K562 (cell line): ENCODE measurements at regions not wholly inside any gene's neighbourhood (a gene's known extent, or its start where the extent isn't known, plus 50 kb on each side); places are given as distances from the start of the nearest gene placed in this dataset.

ENCODE experiments used
- ATAC-seq: fragments of 200-7000 bp; cut with Tn5 transposase; 3 replicates; pipeline ENCODE4 v1.9.1; 2020; ENCODE audit warnings: moderate library complexity
- BruUV-seq: library from RNA; stranded (reverse); fragments of 400-500 nt; replicated peaks from 2 replicates; lab custom pipeline; 2021; lab: Mats Ljungman, UMichigan
- CTCF ChIA-PET: fragments of 300-600 bp; formaldehyde crosslinking; extraction: SDS; loops from one replicate; lab custom pipeline; 2021; ENCODE audit warnings: low intra/inter-chr PET ratio; lab: Yijun Ruan, JAX
- POLR2A ChIA-PET: fragments of 300-600, 350-650 bp; sonication (Branson Sonifier 250); formaldehyde crosslinking; extraction: SDS; loops from one replicate; lab custom pipeline; 2021; ENCODE audit warnings: antibody characterized with exemption, inconsistent platforms; lab: Yijun Ruan, JAX
- DNase-seq, 4 experiments: peaks; one replicate each; pipeline versions ENCODE4 v3.0.0 to v3.0.0-alpha.2; 2011 to 2018; ENCODE audit warnings: low spot score in 3 of 4, mixed read lengths in 3 of 4; ENCODE audit errors: extremely low read depth in 1 of 4
- FAIRE-seq: peaks from 2 replicates; lab custom pipeline; 2011; peaks lifted over from hg19 to GRCh38; lab: Jason Lieb, UNC
- H2AFZ ChIP-seq: 2 replicates; pipeline ENCODE4 v1.6.0; 2011; ENCODE audit warnings: low read depth, low read length, control low read depth, inconsistent platforms
- H3K27ac ChIP-seq: fragments of 200-600 bp; 3 replicates; pipeline ENCODE4 v1.8.0; 2011; ENCODE audit warnings: low read depth, mild to moderate bottlenecking, control low read depth, inconsistent platforms, low read length, moderate library complexity, mixed read lengths; ENCODE audit errors: extremely low read depth
- H3K27me3 ChIP-seq, 2 experiments: fragments of 300-600 bp in 1 of 2; 2 replicates in 1 of 2; 3 replicates in 1 of 2; pipeline versions ENCODE4 v1.6.0 to v1.8.0; 2011; ENCODE audit warnings: inconsistent platforms in 2 of 2, low read length in 2 of 2, mild to moderate bottlenecking in 1 of 2, mixed read lengths in 1 of 2, moderate library complexity in 1 of 2; ENCODE audit not compliant: control insufficient read depth in 2 of 2, insufficient read depth in 2 of 2
- H3K36me3 ChIP-seq: fragments of 300-600 bp; 3 replicates; pipeline ENCODE4 v1.8.0; 2011; ENCODE audit warnings: mild to moderate bottlenecking, low read length, inconsistent platforms; ENCODE audit not compliant: control insufficient read depth, insufficient read depth
- H3K4me1 ChIP-seq, 2 experiments: fragments of 200-600 bp in 1 of 2; replicated peaks in 1 of 2; 2 replicates in 1 of 2; 3 replicates in 1 of 2; pipeline versions ENCODE4 v1.5.1 to v1.8.0; 2011; ENCODE audit warnings: inconsistent platforms in 2 of 2, low read length in 2 of 2, mild to moderate bottlenecking in 1 of 2, mixed read lengths in 1 of 2, moderate library complexity in 1 of 2; ENCODE audit not compliant: control insufficient read depth in 2 of 2, insufficient read depth in 2 of 2
- H3K4me2 ChIP-seq: 2 replicates; pipeline ENCODE4 v1.6.1; 2011; ENCODE audit warnings: low read length, control low read depth, inconsistent platforms, mixed read lengths; ENCODE audit not compliant: insufficient read depth
- H3K4me3 ChIP-seq: fragments of 200-600 bp; sonication (generic), shearing (Covaris generic); 2 replicates; pipeline ENCODE4 v1.5.1; 2016; ENCODE audit warnings: control low read depth, inconsistent platforms
- H3K79me2 ChIP-seq: fragments of 200-600 bp; 3 replicates; pipeline ENCODE4 v1.8.0; 2011; ENCODE audit warnings: low read length, inconsistent platforms; ENCODE audit not compliant: control insufficient read depth, insufficient read depth
- H3K9ac ChIP-seq, 2 experiments: 2 replicates each; pipeline versions ENCODE4 v1.6.0 to v1.6.1; 2011; ENCODE audit warnings: low read depth in 2 of 2, low read length in 2 of 2, control low read depth in 1 of 2, inconsistent platforms in 1 of 2, mild to moderate bottlenecking in 1 of 2, mixed read lengths in 1 of 2; ENCODE audit not compliant: insufficient read depth in 1 of 2
- H3K9me1 ChIP-seq: one replicate; pipeline ENCODE4 v1.6.0; 2011; ENCODE audit warnings: inconsistent platforms, mild to moderate bottlenecking, low read length, moderate library complexity; ENCODE audit not compliant: control insufficient read depth, insufficient read depth
- H3K9me3 ChIP-seq: replicated peaks from 2 replicates; pipeline ENCODE4 v1.5.1; 2011; ENCODE audit warnings: low read depth, low read length, inconsistent platforms; ENCODE audit not compliant: control insufficient read depth, insufficient read depth
- H4K20me1 ChIP-seq: replicated peaks from 2 replicates; pipeline ENCODE4 v1.6.1; 2011; ENCODE audit warnings: low read length, inconsistent platforms, mixed read lengths; ENCODE audit not compliant: control insufficient read depth, insufficient read depth
- CHD7 ChIP-seq: fragments of 200-600 bp; sonication (generic); IDR thresholded peaks from one replicate; pipeline ENCODE4 v1.6.1; 2012; ENCODE audit warnings: mild to moderate bottlenecking, low read depth, low read length, inconsistent platforms
- CREBBP ChIP-seq: IDR thresholded peaks from one replicate; pipeline ENCODE4 v1.6.1; 2012; ENCODE audit warnings: low read depth, mild to moderate bottlenecking, control low read depth, inconsistent platforms, low read length
- FIP1L1 ChIP-seq: fragments of 200-400 bp; formaldehyde crosslinking; IDR thresholded peaks from 2 replicates; pipeline ENCODE4 v1.6.1; 2018; ENCODE audit warnings: mild to moderate bottlenecking, low read depth, low read length; ENCODE audit not compliant: poor library complexity, severe bottlenecking
- HNRNPLL ChIP-seq: fragments of 200-400 bp; formaldehyde crosslinking; IDR thresholded peaks from 2 replicates; pipeline ENCODE4 v1.6.1; 2017; ENCODE audit warnings: low read length, low read depth, mild to moderate bottlenecking; ENCODE audit not compliant: poor library complexity, severe bottlenecking
- KLF6 ChIP-seq: fragments of 250-450 bp; sonication (Bioruptor Pico); IDR thresholded peaks from 2 replicates; pipeline ENCODE4 v1.4.0; 2020; ENCODE audit warnings: mild to moderate bottlenecking, moderate library complexity, borderline replicate concordance
- MEF2D ChIP-seq: conservative IDR thresholded peaks from 2 replicates; pipeline ENCODE4 v1.6.1; 2016; ENCODE audit warnings: low read depth, missing genetic modification characterization, missing compliant biosample characterization
- RBM14 ChIP-seq: fragments of 200-400 bp; formaldehyde crosslinking; IDR thresholded peaks from 2 replicates; pipeline ENCODE4 v1.6.1; 2018; ENCODE audit warnings: low read depth, mild to moderate bottlenecking, low read length, moderate library complexity, borderline replicate concordance; ENCODE audit not compliant: insufficient read depth
- SOX6 ChIP-seq: fragments of 450-650 bp; IDR thresholded peaks from 2 replicates; pipeline ENCODE4 v1.6.1; 2014; ENCODE audit warnings: mild to moderate bottlenecking
- STAT5A ChIP-seq: IDR thresholded peaks from 2 replicates; pipeline ENCODE4 v1.6.1; 2012; ENCODE audit warnings: low read length, inconsistent platforms, borderline replicate concordance
- TAF15 ChIP-seq: fragments of 200-400 bp; formaldehyde crosslinking; IDR thresholded peaks from 2 replicates; pipeline ENCODE4 v1.6.1; 2017; ENCODE audit warnings: mild to moderate bottlenecking, low read depth, low read length, moderate library complexity
- TFAM ChIP-seq: fragments of 250-450 bp; sonication (Bioruptor Pico); conservative IDR thresholded peaks from 2 replicates; pipeline ENCODE4 v1.5.0; 2021; ENCODE audit warnings: mild to moderate bottlenecking, moderate library complexity
- ZBTB7A ChIP-seq: IDR thresholded peaks from 2 replicates; pipeline ENCODE4 v1.6.1; 2011; ENCODE audit warnings: low read depth, mild to moderate bottlenecking, low read length, moderate library complexity, borderline replicate concordance; ENCODE audit not compliant: control insufficient read depth
- ZNF134 ChIP-seq: fragments of 250-450 bp; sonication (Bioruptor Pico); conservative IDR thresholded peaks from 2 replicates; pipeline ENCODE4 v1.4.0; 2020
- WGBS: fragments of 100-300 bp; shearing (Covaris generic); methylation state at CpG from one replicate; pipeline ENCODE4 v1.1.6; 2016; ENCODE audit warnings: low coverage, mixed read lengths; ENCODE audit not compliant: insufficient coverage; ENCODE audit errors: missing lambda C conversion rate; 5-methylcytosine and 5-hydroxymethylcytosine counted together
- in situ Hi-C: fragments of 300-500 bp; cut with MboI; formaldehyde crosslinking; loops from 4 replicates; pipeline ENCODE4 v1.15.0; 2018; ENCODE audit warnings: inconsistent platforms, mixed read lengths
- intact Hi-C: fragments of 100-400 bp; cut with micrococcal nuclease; formaldehyde crosslinking; loops from 2 replicates; pipeline ENCODE4 v1.14.2; 2022

GRCh38 chr3:116552246-116552645 is 107.0 kb upstream of the LSAMP start:
- no peaks in the 10 kb centered on the region for H3K79me2 ChIP-seq
- H4K20me1 ChIP-seq = no peaks in the 10 kb centered on the region
- no peak overlapping the region for H3K4me2 ChIP-seq
- WGBS = 0% methylated on average over 1 of the region's 1 CpG
- H2AFZ ChIP-seq = no peak overlapping the region
- FAIRE-seq = no peak
- TF ChIP-seq TAF15 (no peak), RBM14 (no peak), TFAM (no peak), ZNF134 (CRISPR knock-in tag) (no peak), STAT5A (no peak), SOX6 (no peak), HNRNPLL (no peak), FIP1L1 (no peak), MEF2D (tag) (no peak), KLF6 (no peak), ZBTB7A (no peak), CHD7 (no peak), CREBBP (no peak)
- ChIA-PET CTCF (no interaction called here), POLR2A (no interaction called here)
- no peaks in the 10 kb centered on the region for H3K4me1 ChIP-seq
- ATAC-seq = no peak
- H3K27ac ChIP-seq = no peak overlapping the region
- no peaks in the 10 kb centered on the region for H3K9me3 ChIP-seq
- H3K36me3 ChIP-seq = no peaks in the 10 kb centered on the region
- no peaks in the 10 kb centered on the region for H3K27me3 ChIP-seq
- intact Hi-C loops = no loop called here
- BruUV-seq = no TSS peak
- H3K4me3 ChIP-seq = no peak overlapping the region
- H3K9ac ChIP-seq = no peak overlapping the region
- H3K9me1 ChIP-seq = no peaks in the 10 kb centered on the region
- no peak for DNase-seq
- in situ Hi-C loops = no loop called here
